ENCODE measurements at regions not wholly inside any gene's neighbourhood (a gene's known extent, or its start where the extent isn't known, plus 50 kb on each side); places are given as distances from the start of the nearest gene placed in this dataset.

DNA sequence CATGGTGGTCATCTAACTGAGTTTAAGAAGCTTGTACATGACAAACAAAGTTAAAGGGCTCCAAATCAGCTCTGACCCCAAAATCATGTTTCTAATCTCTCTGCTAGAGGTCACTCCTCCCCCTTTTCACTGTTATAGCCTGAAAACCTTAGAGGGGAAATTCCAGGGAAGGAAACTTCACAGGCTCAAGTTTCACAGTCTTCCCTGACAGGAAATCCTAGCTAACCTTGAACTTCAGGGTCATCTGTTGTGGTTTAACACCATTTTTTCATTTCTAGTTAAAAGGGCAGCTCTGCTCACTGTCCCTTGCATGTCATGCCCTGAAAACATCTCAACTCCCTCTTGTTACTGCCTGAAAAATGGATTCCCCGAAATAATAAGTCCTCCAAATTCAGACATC lies 104.4 kb upstream of the BMP2 start:
- no peak for TF ChIP-seq POLR2AphosphoS5 (IDR thresholded peaks at IDR 0.05; ENCODE audit: borderline replicate concordance, low read depth, low read length)
- no peak for TF ChIP-seq FOXP2 (optimal IDR thresholded peaks at IDR 0.05; ENCODE audit: control extremely low read depth, extremely low read length, insufficient read depth)
- no peak for TF ChIP-seq EZH2 (IDR thresholded peaks at IDR 0.05)
